ENCODE measurements at regions not wholly inside any gene's neighbourhood (a gene's known extent, or its start where the extent isn't known, plus 50 kb on each side); places are given as distances from the start of the nearest gene placed in this dataset.

DNA sequence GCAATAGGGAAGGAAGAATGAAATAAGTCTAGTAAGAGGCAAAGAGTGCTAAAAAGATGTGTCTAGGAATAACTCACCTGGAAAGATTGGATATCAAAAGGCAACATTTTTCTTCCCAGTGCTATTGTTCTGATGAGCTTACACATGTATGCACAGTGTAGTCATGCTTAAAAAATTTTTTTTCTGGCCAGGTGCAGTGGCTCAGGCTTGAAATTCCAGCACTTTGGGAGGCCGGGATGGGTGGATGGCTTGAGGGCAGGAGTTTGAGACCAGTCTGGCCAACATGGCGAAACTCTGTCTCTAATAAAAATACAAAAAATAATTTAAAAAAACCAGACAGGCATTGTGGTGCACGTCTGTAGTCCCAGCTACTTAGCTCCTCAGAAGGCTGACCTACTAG, 795.8 kb upstream of the IGFBP7 start:
- Histone ChIP-seq H3K36me3 (replicated peaks in 1 of 2; ENCODE audit: control insufficient read depth in 1 of 2, insufficient read depth in 2 of 2, low read length in 2 of 2) (no peaks in the 10 kb centered on the region), H3K4me3 (replicated peaks in 1 of 3; ENCODE audit: insufficient read depth in 1 of 3, low read depth in 2 of 3, low read length in 3 of 3) (no peak overlapping the region), H3K4me1 (ENCODE audit: insufficient read depth, low read length) (no peaks in the 10 kb centered on the region), H3K9me3 (ENCODE audit: low read length) (peaks cover 5% of the 10 kb centered on the region; the same call in 1 of the 2 replicates), H2AFZ (ENCODE audit: low read length) (no peak overlapping the region), H3K9ac (ENCODE audit: insufficient read depth, low read depth, low read length) (no peak overlapping the region), H3K27ac (ENCODE audit: extremely low read length, insufficient read depth, low read length) (no peak overlapping the region), H4K20me1 (ENCODE audit: insufficient read depth, low read length) (no peaks in the 10 kb centered on the region), H3K79me2 (ENCODE audit: insufficient read depth, low read length) (no peaks in the 10 kb centered on the region), H3K27me3 (ENCODE audit: control insufficient read depth in 1 of 2, insufficient read depth in 2 of 2, low read length in 2 of 2) (no peaks in the 10 kb centered on the region), H3K4me2 (ENCODE audit: low read depth, low read length) (no peak overlapping the region)
- in situ Hi-C loops (cut with HindIII; ENCODE audit: extremely low pct_ligation_motif_present, low pct_unique_long_range_greater_than_20kb) (no loop called here), intact Hi-C loops (cut with micrococcal nuclease; ENCODE audit: unreplicated experiment) (no loop called here)
- ChIA-PET POLR2A (no interaction called here), CTCF (ENCODE audit: low intra/inter-chr PET ratio, low total read pairs) (no interaction called here)
- TF ChIP-seq KDM3A (CRISPR knock-in tag; IDR thresholded peaks at IDR 0.05; ENCODE audit: low read depth) (no peak), TCF12 (IDR thresholded peaks at IDR 0.05) (no peak), TCF12 (CRISPR knock-in tag; IDR thresholded peaks at IDR 0.05) (no peak), STAT5B (CRISPR knock-in tag; IDR thresholded peaks at IDR 0.05) (no peak), HOXA9 (CRISPR knock-in tag; IDR thresholded peaks at IDR 0.05; ENCODE audit: borderline replicate concordance) (no peak), MIER2 (CRISPR knock-in tag; IDR thresholded peaks at IDR 0.05) (no peak), ZNF713 (CRISPR knock-in tag; IDR thresholded peaks at IDR 0.05) (no peak), ZFAT (CRISPR knock-in tag; conservative IDR thresholded peaks at IDR 0.05) (no peak), ZNF276 (CRISPR knock-in tag; IDR thresholded peaks at IDR 0.05; ENCODE audit: low read depth) (no peak), PHB2 (IDR thresholded peaks at IDR 0.05; ENCODE audit: partially characterized antibody) (no peak), BATF2 (CRISPR knock-in tag; IDR thresholded peaks at IDR 0.05) (no peak), KLF9 (CRISPR knock-in tag; IDR thresholded peaks at IDR 0.05; ENCODE audit: low read depth) (no peak), KLF12 (CRISPR knock-in tag; IDR thresholded peaks at IDR 0.05; ENCODE audit: borderline replicate concordance) (no peak)
- TF ChIP-seq, protein P1, sequence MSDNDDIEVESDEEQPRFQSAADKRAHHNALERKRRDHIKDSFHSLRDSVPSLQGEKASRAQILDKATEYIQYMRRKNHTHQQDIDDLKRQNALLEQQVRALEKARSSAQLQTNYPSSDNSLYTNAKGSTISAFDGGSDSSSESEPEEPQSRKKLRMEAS (IDR thresholded peaks at IDR 0.05) = no peak
- no peak for FAIRE-seq
- whole genome bisulfite sequencing (ENCODE audit: low lambda C conversion rate) = 2% methylated on average over 3 of the region's 3 CpGs
- no peak for ATAC-seq
- BruUV-seq (replicated peaks) = no TSS peak
- DNase-seq (ENCODE audit: low spot score) = no peak

Measured in HepG2 (cell line).